Nephron (organoid): ENCODE measurements at regions not wholly inside any gene's neighbourhood (a gene's known extent, or its start where the extent isn't known, plus 50 kb on each side); places are given as distances from the start of the nearest gene placed in this dataset.

ENCODE experiments used
- H3K27ac Mint-ChIP-seq, 3 experiments: 2 replicates each; pipeline ENCODE4 v1.8.0; 2020; ENCODE audit warnings: mixed read lengths in 3 of 3, mild to moderate bottlenecking in 2 of 3, moderate library complexity in 1 of 3
- H3K27me3 Mint-ChIP-seq: 2 replicates; pipeline ENCODE4 v1.8.0; 2021; ENCODE audit warnings: low read depth, mild to moderate bottlenecking, moderate library complexity, mixed read lengths
- H3K36me3 Mint-ChIP-seq: 2 replicates; pipeline ENCODE4 v1.8.0; 2020; ENCODE audit warnings: low read depth, mixed read lengths
- H3K4me1 Mint-ChIP-seq: 2 replicates; pipeline ENCODE4 v1.8.0; 2020; ENCODE audit warnings: mixed read lengths
- H3K4me3 Mint-ChIP-seq, 3 experiments: 2 replicates each; pipeline ENCODE4 v1.8.0; 2020; ENCODE audit warnings: mild to moderate bottlenecking in 3 of 3, mixed read lengths in 3 of 3, moderate library complexity in 2 of 3
- H3K9me3 Mint-ChIP-seq: 2 replicates; pipeline ENCODE4 v1.8.0; 2020; ENCODE audit warnings: mixed read lengths
- CTCF ChIP-seq, 3 experiments: fragments of 200-600 bp; sonication (generic); IDR thresholded peaks; one replicate each; pipeline ENCODE4 v1.5.0; 2021; ENCODE audit warnings: antibody characterized with exemption in 3 of 3; ENCODE audit not compliant: unreplicated experiment in 3 of 3

GRCh38 chr2:56709181-56709580 lies 525.4 kb downstream of the CCDC85A start:
- TF ChIP-seq CTCF (IDR thresholded peaks at IDR 0.05; ENCODE audit: unreplicated experiment in 3 of 3), result no peak
- Mint-ChIP-seq H3K27me3 (no peaks in the 10 kb centered on the region), H3K27ac (no peak overlapping the region), H3K4me1 (peaks cover 12% of the 10 kb centered on the region), H3K9me3 (no peaks in the 10 kb centered on the region), H3K4me3 (no peak overlapping the region), H3K36me3 (no peaks in the 10 kb centered on the region)

- Mint-ChIP-seq H3K27me3 (no peaks in the 10 kb centered on the region), H3K27ac (no peak overlapping the region), H3K9me3 (no peaks in the 10 kb centered on the region), H3K4me3 (no peak overlapping the region), H3K36me3 (no peaks in the 10 kb centered on the region), H3K4me1 (peaks cover 6% of the 10 kb centered on the region)
- no peak for TF ChIP-seq CTCF (IDR thresholded peaks at IDR 0.05; ENCODE audit: unreplicated experiment in 3 of 3)
Observed at GRCh38 chr2:56713161-56713676, 529.4 kb downstream of the CCDC85A start.

- no peaks in the 10 kb centered on the region for H3K27me3 Mint-ChIP-seq
- no peaks in the 10 kb centered on the region for H3K9me3 Mint-ChIP-seq
- H3K27ac Mint-ChIP-seq, result no peak overlapping the region
- H3K36me3 Mint-ChIP-seq, result no peaks in the 10 kb centered on the region
- no peak for TF ChIP-seq CTCF (IDR thresholded peaks at IDR 0.05; ENCODE audit: unreplicated experiment in 3 of 3)
- H3K4me3 Mint-ChIP-seq, result no peak overlapping the region
- H3K4me1 Mint-ChIP-seq, result peaks cover 6% of the 10 kb centered on the region
Observed at GRCh38 chr2:56713978-56714377, 530.2 kb downstream of the CCDC85A start.

GRCh38 chr2:56714400-56714799 lies 530.6 kb downstream of the CCDC85A start:
- Mint-ChIP-seq H3K4me1 (peaks cover 6% of the 10 kb centered on the region), H3K4me3 (no peak overlapping the region), H3K27ac (no peak overlapping the region), H3K27me3 (no peaks in the 10 kb centered on the region), H3K36me3 (no peaks in the 10 kb centered on the region), H3K9me3 (peaks cover 2% of the 10 kb centered on the region)
- no peak for TF ChIP-seq CTCF (IDR thresholded peaks at IDR 0.05; ENCODE audit: unreplicated experiment in 3 of 3)

- no peak for TF ChIP-seq CTCF (IDR thresholded peaks at IDR 0.05; ENCODE audit: unreplicated experiment in 3 of 3)
- peaks cover 6% of the 10 kb centered on the region for H3K4me1 Mint-ChIP-seq
Observed at GRCh38 chr2:56715683-56716082, 531.9 kb downstream of the CCDC85A start.

GRCh38 chr2:56718413-56718812 lies 534.6 kb downstream of the CCDC85A start:
- H3K27ac Mint-ChIP-seq, result no peak overlapping the region
- peaks cover under 1% of the 10 kb centered on the region for H3K4me1 Mint-ChIP-seq
- H3K4me3 Mint-ChIP-seq, result no peak overlapping the region
- H3K27me3 Mint-ChIP-seq, result no peaks in the 10 kb centered on the region
- no peak for TF ChIP-seq CTCF (IDR thresholded peaks at IDR 0.05; ENCODE audit: unreplicated experiment in 3 of 3)
- H3K36me3 Mint-ChIP-seq, result no peaks in the 10 kb centered on the region
- peaks cover 20% of the 10 kb centered on the region for H3K9me3 Mint-ChIP-seq

More at GRCh38 chr2:56715683-56716082, 531.9 kb downstream of the CCDC85A start:
- Mint-ChIP-seq H3K27ac (no peak overlapping the region), H3K36me3 (no peaks in the 10 kb centered on the region), H3K9me3 (peaks cover 9% of the 10 kb centered on the region), H3K4me3 (no peak overlapping the region), H3K27me3 (no peaks in the 10 kb centered on the region)
